Left cardiac atrium (tissue), 4 donors: ENCODE measurements at regions not wholly inside any gene's neighbourhood (a gene's known extent, or its start where the extent isn't known, plus 50 kb on each side); places are given as distances from the start of the nearest gene placed in this dataset.

Source experiments
- ATAC-seq, 2 donors: fragments of 200-7000 bp; cut with Tn5 transposase; one replicate each; pipeline ENCODE4 v1.9.1; 2020; ENCODE audit warnings: mild to moderate bottlenecking in 2 of 2, moderate library complexity in 2 of 2
- DNase-seq: peaks from one replicate; pipeline ENCODE4 v3.0.0-alpha.2; 2020
- intact Hi-C, 2 donors: fragments of 100-400 bp; cut with DNase I; formaldehyde crosslinking; loops; one replicate each; pipeline versions ENCODE4 v1.14.1 to v1.15.1; 2022 to 2023
- donor health status: DM: no; HTN: yes; CAD: no.
- donor health status: DM: no; HTN: yes; CAD: no; lungs with severe emphysema.
- donor health status: DM: yes; HTN: yes; CAD: no.
- donor health status: Dilated cardiomyopathy.

GRCh38 chr1:63261736-63262458, 60.5 kb upstream of the FOXD3 start:
- no peak for DNase-seq
- intact Hi-C loops, result no loop called here
- no peak for ATAC-seq

GRCh38 chr1:63262459-63262770, 60.0 kb upstream of the FOXD3 start:
- ATAC-seq (no peak), DNase-seq (no peak)
- intact Hi-C loops, result no loop called here

GRCh38 chr1:63264161-63264560, 58.2 kb upstream of the FOXD3 start:
- intact Hi-C loops, result no loop called here
- ATAC-seq, result no peak
- DNase-seq, result no peak

GRCh38 chr1:63266857-63267256, 55.5 kb upstream of the FOXD3 start:
- ATAC-seq (no peak), DNase-seq (no peak)
- intact Hi-C loops, result no loop called here

- intact Hi-C loops, result no loop called here
- ATAC-seq, result no peak
- DNase-seq, result no peak
Measured at GRCh38 chr1:63268876-63269275, 53.5 kb upstream of the FOXD3 start.

- intact Hi-C loops, result no loop called here
- DNase-seq (no peak), ATAC-seq (no peak)
Measured at GRCh38 chr1:63269571-63269970, 52.8 kb upstream of the FOXD3 start.
